CD14-positive monocyte (primary cell): ENCODE measurements at regions not wholly inside any gene's neighbourhood (a gene's known extent, or its start where the extent isn't known, plus 50 kb on each side); places are given as distances from the start of the nearest gene placed in this dataset.

Experiments used
- DNase-seq, 3 donors: peaks; one replicate each; pipeline ENCODE4 v3.0.0-alpha.2; 2011 to 2022
- H2AFZ ChIP-seq: 2 replicates; pipeline ENCODE4 v1.6.0; 2012; ENCODE audit warnings: mild to moderate bottlenecking, low read depth, low read length, inconsistent platforms; ENCODE audit not compliant: insufficient read depth, poor library complexity, severe bottlenecking
- H3K27ac ChIP-seq, 2 donors: 1 replicate in 1 of 2; 2 replicates in 1 of 2; pipeline ENCODE4 v1.5.1; 2012 to 2013; ENCODE audit warnings: low read length in 2 of 2, control low read depth in 1 of 2, inconsistent platforms in 1 of 2, low read depth in 1 of 2, mild to moderate bottlenecking in 1 of 2
- H3K27me3 ChIP-seq, 2 donors: one replicate each; pipeline versions ENCODE4 v1.6.0 to v1.6.1; 2011 to 2013; ENCODE audit warnings: low read length in 2 of 2; ENCODE audit not compliant: control insufficient read depth in 2 of 2, insufficient read depth in 2 of 2
- H3K36me3 ChIP-seq, 2 donors: replicated peaks in 1 of 2; 1 replicate in 1 of 2; 2 replicates in 1 of 2; pipeline versions ENCODE4 v1.5.1 to v1.6.1; 2012 to 2013; ENCODE audit warnings: low read length in 2 of 2, control low read depth in 1 of 2, inconsistent platforms in 1 of 2, mild to moderate bottlenecking in 1 of 2; ENCODE audit not compliant: insufficient read depth in 2 of 2, control insufficient read depth in 1 of 2
- H3K4me1 ChIP-seq, 2 donors: 1 replicate in 1 of 2; 2 replicates in 1 of 2; pipeline versions ENCODE4 v1.5.1 to v1.6.1; 2012 to 2013; ENCODE audit warnings: low read length in 2 of 2, control low read depth in 1 of 2, inconsistent platforms in 1 of 2, mild to moderate bottlenecking in 1 of 2, moderate library complexity in 1 of 2; ENCODE audit not compliant: insufficient read depth in 2 of 2, control insufficient read depth in 1 of 2
- H3K4me2 ChIP-seq: replicated peaks from 2 replicates; pipeline ENCODE3; 2012; ENCODE audit warnings: low read length, moderate library complexity, mild to moderate bottlenecking; ENCODE audit not compliant: poor library complexity, severe bottlenecking; ENCODE audit errors: extremely low read depth
- H3K4me3 ChIP-seq, 3 experiments: fragments of 200-600 bp in 1 of 3; sonication (generic) in 1 of 3; replicated peaks in 1 of 3; 1 replicate in 2 of 3; 2 replicates in 1 of 3; pipeline ENCODE4 v1.5.1; 2011 to 2013; ENCODE audit warnings: low read length in 3 of 3, mild to moderate bottlenecking in 3 of 3, control low read depth in 2 of 3, low read depth in 2 of 3, inconsistent platforms in 1 of 3, moderate library complexity in 1 of 3
- H3K79me2 ChIP-seq: 2 replicates; pipeline ENCODE4 v1.6.0; 2012; ENCODE audit warnings: mild to moderate bottlenecking, control low read depth, inconsistent platforms, low read length, moderate library complexity; ENCODE audit not compliant: insufficient read depth
- H3K9ac ChIP-seq: 2 replicates; pipeline ENCODE4 v1.6.0; 2017; ENCODE audit warnings: low read length, mild to moderate bottlenecking; ENCODE audit not compliant: insufficient read depth, poor library complexity, severe bottlenecking
- H3K9me3 ChIP-seq, 2 donors: replicated peaks in 1 of 2; 1 replicate in 1 of 2; 2 replicates in 1 of 2; pipeline versions ENCODE4 v1.5.1 to v1.6.1; 2012 to 2013; ENCODE audit warnings: low read length in 2 of 2, control low read depth in 1 of 2; ENCODE audit not compliant: control insufficient read depth in 1 of 2, insufficient read depth in 1 of 2
- H4K20me1 ChIP-seq: 2 replicates; pipeline ENCODE4 v1.6.0; 2012; ENCODE audit warnings: mild to moderate bottlenecking, low read length, control low read depth, moderate library complexity; ENCODE audit not compliant: insufficient read depth
- H3K27ac Mint-ChIP-seq, 7 donors: one replicate each; pipeline ENCODE4 v1.8.0; 2020; ENCODE audit warnings: mild to moderate bottlenecking in 7 of 7, mixed read lengths in 7 of 7, moderate library complexity in 6 of 7, inconsistent platforms in 2 of 7
- H3K27me3 Mint-ChIP-seq, 3 donors: one replicate each; pipeline ENCODE4 v1.8.0; 2021 to 2022; ENCODE audit warnings: low read depth in 3 of 3, mild to moderate bottlenecking in 3 of 3, mixed read lengths in 3 of 3, moderate library complexity in 3 of 3, inconsistent platforms in 1 of 3
- H3K36me3 Mint-ChIP-seq, 2 donors: one replicate each; pipeline ENCODE4 v1.8.0; 2020; ENCODE audit warnings: mixed read lengths in 2 of 2, inconsistent platforms in 1 of 2, mild to moderate bottlenecking in 1 of 2
- H3K4me1 Mint-ChIP-seq: one replicate; pipeline ENCODE4 v1.8.0; 2020; ENCODE audit warnings: mild to moderate bottlenecking, mixed read lengths
- H3K4me3 Mint-ChIP-seq, 2 donors: one replicate each; pipeline ENCODE4 v1.8.0; 2020; ENCODE audit warnings: mild to moderate bottlenecking in 2 of 2, mixed read lengths in 2 of 2, moderate library complexity in 1 of 2
- H3K9me3 Mint-ChIP-seq, 7 donors: one replicate each; pipeline ENCODE4 v1.8.0; 2020 to 2022; ENCODE audit warnings: mixed read lengths in 7 of 7, mild to moderate bottlenecking in 6 of 7, moderate library complexity in 6 of 7, inconsistent platforms in 2 of 7
- CTCF ChIP-seq: fragments of 200-600 bp; IDR thresholded peaks from one replicate; pipeline ENCODE4 v1.8.0; 2022; ENCODE audit warnings: antibody characterized with exemption, mild to moderate bottlenecking
- WGBS: methylation state at CpG from one replicate; pipeline ENCODE4 v1.1.5; 2013; ENCODE audit warnings: missing lambda C conversion rate; ENCODE audit not compliant: insufficient coverage; 5-methylcytosine and 5-hydroxymethylcytosine counted together
- intact Hi-C, 2 donors: fragments of 100-400 bp; cut with micrococcal nuclease; formaldehyde crosslinking; loops; one replicate each; pipeline versions ENCODE4 v1.15.0 to v1.15.1; 2023

- Histone ChIP-seq H3K9me3 (no peaks in the 10 kb centered on the region), H3K4me2 (no peak overlapping the region), H3K79me2 (no peaks in the 10 kb centered on the region), H4K20me1 (no peaks in the 10 kb centered on the region), H3K27me3 (no peaks in the 10 kb centered on the region), H3K9ac (no peak overlapping the region), H2AFZ (no peak overlapping the region), H3K27ac (no peak overlapping the region), H3K4me1 (no peaks in the 10 kb centered on the region), H3K36me3 (no peaks in the 10 kb centered on the region), H3K4me3 (no peak overlapping the region)
- no peak for DNase-seq
- TF ChIP-seq CTCF, result no peak
- H3K36me3 Mint-ChIP-seq, result no peaks in the 10 kb centered on the region
- H3K9me3 Mint-ChIP-seq, result peaks cover 0 to 4% (median 0%) of the 10 kb centered on the region in 7 donors
- H3K4me3 Mint-ChIP-seq, result no peak overlapping the region
- no peaks in the 10 kb centered on the region for H3K27me3 Mint-ChIP-seq
- no CpG with 5 or more reads among the region's 3 CpGs for WGBS
- no peaks in the 10 kb centered on the region for H3K4me1 Mint-ChIP-seq
- H3K27ac Mint-ChIP-seq, result no peak overlapping the region
- intact Hi-C loops, result no loop called here
These were observed 411.9 kb downstream of the TFEC start for GRCh38 chr7:115618676-115619075.

GRCh38 chr7:115613836-115614235 is 416.7 kb downstream of the TFEC start:
- Histone ChIP-seq H3K36me3 (no peaks in the 10 kb centered on the region), H3K9ac (no peak overlapping the region), H3K4me2 (no peak overlapping the region), H3K27me3 (no peaks in the 10 kb centered on the region), H3K79me2 (no peaks in the 10 kb centered on the region), H3K9me3 (no peaks in the 10 kb centered on the region), H3K4me3 (no peak overlapping the region), H2AFZ (no peak overlapping the region), H3K27ac (no peak overlapping the region), H4K20me1 (no peaks in the 10 kb centered on the region), H3K4me1 (no peaks in the 10 kb centered on the region)
- Mint-ChIP-seq H3K4me3 (no peak overlapping the region), H3K27me3 (no peaks in the 10 kb centered on the region), H3K36me3 (no peaks in the 10 kb centered on the region), H3K27ac (no peak overlapping the region), H3K9me3 (peaks cover 0 to 4% (median 0%) of the 10 kb centered on the region in 7 donors), H3K4me1 (no peaks in the 10 kb centered on the region)
- WGBS, result 96% methylated on average over 3 of the region's 4 CpGs
- no peak for DNase-seq
- no peak for TF ChIP-seq CTCF
- intact Hi-C loops, result no loop called here
